MM.1S (cell line): ENCODE measurements at regions not wholly inside any gene's neighbourhood (a gene's known extent, or its start where the extent isn't known, plus 50 kb on each side); places are given as distances from the start of the nearest gene placed in this dataset.

ENCODE experiments used
- EZH2phosphoT487 ChIP-seq: fragments of 300-600 bp; sonication (generic); IDR thresholded peaks from 2 replicates; pipeline ENCODE4 v1.6.1; 2018; ENCODE audit warnings: antibody characterized with exemption, low read length
- TF ChIP-seq, protein P1 (sequence below): fragments of 300-600 bp; sonication (generic); IDR thresholded peaks from 2 replicates; pipeline ENCODE4 v1.5.1; 2016; ENCODE audit warnings: antibody characterized with exemption, low read length, mixed read lengths

DNA sequence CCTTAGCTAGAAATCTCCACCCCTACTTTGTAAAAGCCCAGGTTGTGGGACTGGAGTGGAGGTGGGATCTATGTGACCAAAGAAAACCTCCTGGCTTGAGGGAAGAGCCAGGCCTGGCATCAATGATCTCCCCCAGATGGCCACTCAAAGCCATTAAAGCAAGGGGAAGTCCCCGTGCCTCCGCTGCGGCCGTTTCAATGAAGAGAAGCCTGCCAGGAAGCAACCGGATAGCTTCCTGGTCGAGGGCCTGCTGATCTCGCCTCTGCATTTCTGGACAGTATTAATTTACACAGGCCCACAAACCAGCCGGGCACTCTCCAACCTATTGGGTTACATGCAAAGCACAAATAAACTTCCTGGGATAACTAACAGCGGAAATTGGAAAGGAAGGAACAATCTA lies 160.5 kb upstream of the MSX2 start:
- TF ChIP-seq, protein P1, sequence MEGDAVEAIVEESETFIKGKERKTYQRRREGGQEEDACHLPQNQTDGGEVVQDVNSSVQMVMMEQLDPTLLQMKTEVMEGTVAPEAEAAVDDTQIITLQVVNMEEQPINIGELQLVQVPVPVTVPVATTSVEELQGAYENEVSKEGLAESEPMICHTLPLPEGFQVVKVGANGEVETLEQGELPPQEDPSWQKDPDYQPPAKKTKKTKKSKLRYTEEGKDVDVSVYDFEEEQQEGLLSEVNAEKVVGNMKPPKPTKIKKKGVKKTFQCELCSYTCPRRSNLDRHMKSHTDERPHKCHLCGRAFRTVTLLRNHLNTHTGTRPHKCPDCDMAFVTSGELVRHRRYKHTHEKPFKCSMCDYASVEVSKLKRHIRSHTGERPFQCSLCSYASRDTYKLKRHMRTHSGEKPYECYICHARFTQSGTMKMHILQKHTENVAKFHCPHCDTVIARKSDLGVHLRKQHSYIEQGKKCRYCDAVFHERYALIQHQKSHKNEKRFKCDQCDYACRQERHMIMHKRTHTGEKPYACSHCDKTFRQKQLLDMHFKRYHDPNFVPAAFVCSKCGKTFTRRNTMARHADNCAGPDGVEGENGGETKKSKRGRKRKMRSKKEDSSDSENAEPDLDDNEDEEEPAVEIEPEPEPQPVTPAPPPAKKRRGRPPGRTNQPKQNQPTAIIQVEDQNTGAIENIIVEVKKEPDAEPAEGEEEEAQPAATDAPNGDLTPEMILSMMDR = no peak
- no peak for TF ChIP-seq EZH2phosphoT487
